B cell (primary cell): ENCODE measurements at regions not wholly inside any gene's neighbourhood (a gene's known extent, or its start where the extent isn't known, plus 50 kb on each side); places are given as distances from the start of the nearest gene placed in this dataset.

Experiments used
- ATAC-seq: fragments of 200-7000 bp; cut with Tn5 transposase; one replicate; pipeline ENCODE4 v1.10.0; 2021; ENCODE audit warnings: low read depth, mild to moderate bottlenecking, moderate number of reproducible peaks, moderate library complexity
- CTCF ChIA-PET: fragments of 350-600 bp; sonication (Branson Sonifier 250); formaldehyde crosslinking; loops from one replicate; lab custom pipeline; 2021; ENCODE audit warnings: antibody characterized with exemption, inconsistent platforms; lab: Charles Lee
- POLR2A ChIA-PET: fragments of 350-600 bp; sonication (Branson Sonifier 250); formaldehyde crosslinking; loops from one replicate; lab custom pipeline; 2021; ENCODE audit warnings: antibody characterized with exemption; lab: Charles Lee
- DNase-seq: peaks from one replicate; pipeline ENCODE4 v3.0.0; 2013
- H2AFZ ChIP-seq: 2 replicates; pipeline ENCODE4 v1.6.1; 2012; ENCODE audit warnings: mild to moderate bottlenecking, low read depth, low read length; ENCODE audit not compliant: insufficient read depth, poor library complexity, severe bottlenecking
- H3K27ac ChIP-seq, 2 donors: 1 replicate in 1 of 2; 2 replicates in 1 of 2; pipeline ENCODE4 v1.5.1; 2012 to 2013; ENCODE audit warnings: low read length in 2 of 2, mild to moderate bottlenecking in 2 of 2, moderate library complexity in 1 of 2
- H3K27me3 ChIP-seq, 4 experiments: fragments of 200-600 bp in 1 of 4; sonication (generic) in 1 of 4; replicated peaks in 1 of 4; 1 replicate in 2 of 4; 2 replicates in 2 of 4; pipeline versions ENCODE4 v1.6.1 to v1.7.0; 2013 to 2016; ENCODE audit warnings: low read length in 3 of 4, mild to moderate bottlenecking in 2 of 4, mixed read lengths in 1 of 4, moderate library complexity in 1 of 4; ENCODE audit not compliant: insufficient read depth in 4 of 4, control insufficient read depth in 3 of 4; ENCODE audit errors: control extremely low read depth in 1 of 4
- H3K36me3 ChIP-seq, 2 experiments: replicated peaks in 1 of 2; 1 replicate in 1 of 2; 2 replicates in 1 of 2; pipeline versions ENCODE4 v1.6.1 to v1.7.1; 2013; ENCODE audit warnings: low read length in 1 of 2; ENCODE audit not compliant: insufficient read depth in 2 of 2, control insufficient read depth in 1 of 2; ENCODE audit errors: control extremely low read depth in 1 of 2, extremely low read depth in 1 of 2
- H3K4me1 ChIP-seq, 2 donors: fragments of 200-600 bp in 1 of 2; sonication (generic) in 1 of 2; 1 replicate in 1 of 2; 2 replicates in 1 of 2; pipeline versions ENCODE4 v1.5.1 to v1.6.1; 2013 to 2017; ENCODE audit warnings: low read length in 2 of 2; ENCODE audit not compliant: control insufficient read depth in 2 of 2, insufficient read depth in 2 of 2
- H3K4me2 ChIP-seq: replicated peaks from 2 replicates; pipeline ENCODE3; 2012; ENCODE audit warnings: mild to moderate bottlenecking, low read depth, low read length; ENCODE audit not compliant: poor library complexity, severe bottlenecking
- H3K4me3 ChIP-seq, 5 experiments: fragments of 200-600 bp in 1 of 5; sonication (generic) in 1 of 5; 1 replicate in 3 of 5; 2 replicates in 2 of 5; pipeline versions ENCODE4 v1.5.1 to v1.7.0; 2011 to 2016; ENCODE audit warnings: low read length in 4 of 5, mild to moderate bottlenecking in 4 of 5, low read depth in 2 of 5, control low read depth in 1 of 5, moderate library complexity in 1 of 5; ENCODE audit not compliant: insufficient read depth in 1 of 5; ENCODE audit errors: control extremely low read depth in 1 of 5, extremely low read depth in 1 of 5
- H3K79me2 ChIP-seq: fragments of 200-600 bp; sonication (generic); one replicate; pipeline ENCODE4 v1.6.0; 2016; ENCODE audit warnings: low read length; ENCODE audit not compliant: control insufficient read depth, insufficient read depth
- H3K9ac ChIP-seq: fragments of 200-600 bp; sonication (generic); 2 replicates; pipeline ENCODE4 v1.6.1; 2017; ENCODE audit warnings: mild to moderate bottlenecking, low read length, moderate library complexity
- H3K9me3 ChIP-seq, 3 donors: one replicate each; pipeline versions ENCODE4 v1.6.1 to v1.7.1; 2013; ENCODE audit warnings: low read length in 2 of 3; ENCODE audit not compliant: control insufficient read depth in 2 of 3, insufficient read depth in 1 of 3; ENCODE audit errors: control extremely low read depth in 1 of 3
- H4K20me1 ChIP-seq: 2 replicates; pipeline ENCODE4 v1.6.0; 2012; ENCODE audit warnings: mild to moderate bottlenecking, low read length; ENCODE audit not compliant: insufficient read depth, control insufficient read depth, poor library complexity, severe bottlenecking
- H3K27ac Mint-ChIP-seq: one replicate; pipeline ENCODE4 v1.8.0; 2021; ENCODE audit warnings: mixed read lengths
- H3K27me3 Mint-ChIP-seq: one replicate; pipeline ENCODE4 v1.8.0; 2021; ENCODE audit warnings: mixed read lengths
- H3K4me1 Mint-ChIP-seq: one replicate; pipeline ENCODE4 v1.8.0; 2021; ENCODE audit warnings: mixed read lengths
- H3K4me3 Mint-ChIP-seq: one replicate; pipeline ENCODE4 v1.8.0; 2021; ENCODE audit warnings: mixed read lengths
- H3K9me3 Mint-ChIP-seq: one replicate; pipeline ENCODE4 v1.8.0; 2022; ENCODE audit warnings: mixed read lengths; ENCODE audit not compliant: insufficient read depth
- EZH2 ChIP-seq: IDR thresholded peaks from 2 replicates; pipeline ENCODE4 v1.6.1; 2012; ENCODE audit warnings: borderline replicate concordance, low read depth, mild to moderate bottlenecking, moderate library complexity, low read length; ENCODE audit not compliant: insufficient read depth, poor library complexity, severe bottlenecking
- WGBS: methylation state at CpG from one replicate; pipeline ENCODE4 v1.1.5; 2013; ENCODE audit warnings: missing lambda C conversion rate; ENCODE audit not compliant: insufficient coverage; 5-methylcytosine and 5-hydroxymethylcytosine counted together
- intact Hi-C: fragments of 100-400 bp; cut with micrococcal nuclease; formaldehyde crosslinking; loops from one replicate; pipeline ENCODE4 v1.10.0; 2022
- TF ChIP-seq, protein P1 (sequence below): fragments of 200-600 bp; IDR thresholded peaks from one replicate; pipeline ENCODE4 v1.8.0; 2022; ENCODE audit warnings: antibody characterized with exemption, mild to moderate bottlenecking

DNA sequence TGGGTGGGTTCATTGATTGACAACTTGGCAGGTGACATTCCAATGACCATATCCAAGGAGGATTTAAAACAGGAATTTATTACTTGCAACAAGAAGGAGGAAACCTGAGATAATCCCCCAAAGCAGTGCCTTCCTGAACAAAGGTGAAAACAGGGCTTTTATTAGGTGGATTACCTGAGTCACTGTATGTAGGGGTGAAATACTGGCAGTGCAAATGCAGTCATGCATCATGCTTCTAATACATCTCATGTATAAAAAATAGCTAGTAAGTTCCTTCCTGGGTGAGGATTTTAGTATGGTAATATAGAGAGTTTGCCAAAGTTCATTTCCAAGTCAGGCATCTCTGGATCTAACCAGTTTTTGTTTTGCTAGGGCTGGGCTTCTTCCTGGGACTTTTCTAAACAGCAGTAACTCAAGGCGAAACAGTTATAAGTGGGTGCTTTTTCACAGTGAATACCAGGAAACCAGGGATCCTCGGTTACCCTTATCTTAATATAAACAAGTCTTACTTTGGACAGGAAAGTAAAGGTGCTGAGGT, 583.4 kb upstream of the LRRTM1 start:
- Histone ChIP-seq H3K27me3 (no peaks in the 10 kb centered on the region), H3K9me3 (no peaks in the 10 kb centered on the region), H3K4me3 (no peak overlapping the region), H3K4me2 (no peak overlapping the region), H4K20me1 (no peaks in the 10 kb centered on the region), H2AFZ (no peak overlapping the region), H3K27ac (no peak overlapping the region), H3K36me3 (no peaks in the 10 kb centered on the region), H3K4me1 (no peaks in the 10 kb centered on the region), H3K9ac (no peak overlapping the region), H3K79me2 (no peaks in the 10 kb centered on the region)
- ATAC-seq, result no peak
- Mint-ChIP-seq H3K4me1 (no peaks in the 10 kb centered on the region), H3K27me3 (no peaks in the 10 kb centered on the region), H3K9me3 (peaks cover 6% of the 10 kb centered on the region), H3K27ac (no peak overlapping the region), H3K4me3 (no peak overlapping the region)
- intact Hi-C loops, result no loop called here
- WGBS, result no CpG with 5 or more reads among the region's 2 CpGs
- TF ChIP-seq, protein P1, sequence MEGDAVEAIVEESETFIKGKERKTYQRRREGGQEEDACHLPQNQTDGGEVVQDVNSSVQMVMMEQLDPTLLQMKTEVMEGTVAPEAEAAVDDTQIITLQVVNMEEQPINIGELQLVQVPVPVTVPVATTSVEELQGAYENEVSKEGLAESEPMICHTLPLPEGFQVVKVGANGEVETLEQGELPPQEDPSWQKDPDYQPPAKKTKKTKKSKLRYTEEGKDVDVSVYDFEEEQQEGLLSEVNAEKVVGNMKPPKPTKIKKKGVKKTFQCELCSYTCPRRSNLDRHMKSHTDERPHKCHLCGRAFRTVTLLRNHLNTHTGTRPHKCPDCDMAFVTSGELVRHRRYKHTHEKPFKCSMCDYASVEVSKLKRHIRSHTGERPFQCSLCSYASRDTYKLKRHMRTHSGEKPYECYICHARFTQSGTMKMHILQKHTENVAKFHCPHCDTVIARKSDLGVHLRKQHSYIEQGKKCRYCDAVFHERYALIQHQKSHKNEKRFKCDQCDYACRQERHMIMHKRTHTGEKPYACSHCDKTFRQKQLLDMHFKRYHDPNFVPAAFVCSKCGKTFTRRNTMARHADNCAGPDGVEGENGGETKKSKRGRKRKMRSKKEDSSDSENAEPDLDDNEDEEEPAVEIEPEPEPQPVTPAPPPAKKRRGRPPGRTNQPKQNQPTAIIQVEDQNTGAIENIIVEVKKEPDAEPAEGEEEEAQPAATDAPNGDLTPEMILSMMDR, result no peak
- TF ChIP-seq EZH2, result no peak
- ChIA-PET CTCF (no interaction called here), POLR2A (no interaction called here)
- no peak for DNase-seq

DNA sequence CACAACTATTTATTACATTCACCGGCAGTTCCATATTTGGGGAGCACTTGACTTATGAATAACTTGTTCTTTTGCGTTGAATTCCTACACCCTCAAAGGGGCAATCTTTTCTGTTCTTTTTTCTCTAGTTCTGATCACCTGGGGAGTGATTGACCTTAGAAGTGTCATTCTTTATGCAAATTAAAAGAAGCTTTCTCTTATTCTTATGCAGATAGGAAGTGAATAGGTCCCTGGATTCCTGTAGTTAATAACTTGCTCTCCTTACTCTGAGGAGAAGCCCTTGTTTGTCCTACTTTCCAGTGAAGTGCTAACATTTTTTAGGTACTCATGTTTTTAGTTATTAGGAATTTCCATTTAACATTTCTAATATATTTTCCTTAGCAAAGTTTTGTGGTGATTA, 569.8 kb upstream of the LRRTM1 start:
- 100% methylated on average over 1 of the region's 2 CpGs for WGBS
- no peaks in the 10 kb centered on the region for H3K36me3 ChIP-seq
- H3K4me1 Mint-ChIP-seq, result no peaks in the 10 kb centered on the region

More for the DNA sequence above, 569.8 kb upstream of the LRRTM1 start:
- intact Hi-C loops, result no loop called here
- peaks cover 6% of the 10 kb centered on the region for H3K9me3 Mint-ChIP-seq
- Histone ChIP-seq H3K27me3 (no peaks in the 10 kb centered on the region), H3K4me3 (no peak overlapping the region), H3K4me1 (no peaks in the 10 kb centered on the region), H3K79me2 (no peaks in the 10 kb centered on the region), H2AFZ (no peak overlapping the region), H3K4me2 (no peak overlapping the region), H3K9ac (no peak overlapping the region), H3K27ac (no peak overlapping the region), H3K9me3 (peaks cover 0 to 1% (median 0%) of the 10 kb centered on the region in 3 donors), H4K20me1 (no peaks in the 10 kb centered on the region)
- ATAC-seq (no peak), DNase-seq (no peak)
- TF ChIP-seq, protein P1, result no peak
- no peak for TF ChIP-seq EZH2
- H3K4me3 Mint-ChIP-seq, result no peak overlapping the region
- H3K27me3 Mint-ChIP-seq, result no peaks in the 10 kb centered on the region
- CTCF ChIA-PET, result no interaction called here
- no peak overlapping the region for H3K27ac Mint-ChIP-seq
- POLR2A ChIA-PET, result no interaction called here
